Liver (tissue), 3 donors: ENCODE measurements at regions not wholly inside any gene's neighbourhood (a gene's known extent, or its start where the extent isn't known, plus 50 kb on each side); places are given as distances from the start of the nearest gene placed in this dataset.

Source experiments
- REST ChIP-seq: IDR thresholded peaks from 2 replicates; pipeline ENCODE4 v1.6.1; 2016; ENCODE audit warnings: antibody characterized with exemption, mild to moderate bottlenecking
- TAF1 ChIP-seq: conservative IDR thresholded peaks from 2 replicates; pipeline ENCODE4 v1.6.1; 2016; ENCODE audit warnings: antibody characterized with exemption, mild to moderate bottlenecking
- YY1 ChIP-seq: IDR thresholded peaks from 2 replicates; pipeline ENCODE4 v1.6.1; 2016; ENCODE audit warnings: antibody characterized with exemption, mild to moderate bottlenecking
- TF ChIP-seq, protein P1 (sequence below): IDR thresholded peaks from 2 replicates; pipeline ENCODE4 v1.6.1; 2016; ENCODE audit warnings: antibody characterized with exemption
- TF ChIP-seq, protein P2 (sequence below): fragments of 150-350 bp; IDR thresholded peaks from 2 replicates; pipeline ENCODE4 v1.5.1; 2017; ENCODE audit warnings: improper control_type of control experiment, low read depth, low read length; ENCODE audit not compliant: missing input control
- TF ChIP-seq, protein P3 (sequence below): IDR thresholded peaks from 2 replicates; pipeline ENCODE4 v1.6.1; 2016; ENCODE audit warnings: antibody characterized with exemption
- donor health status: healthy.
- donor health status: healthy.

- TF ChIP-seq, protein P1, sequence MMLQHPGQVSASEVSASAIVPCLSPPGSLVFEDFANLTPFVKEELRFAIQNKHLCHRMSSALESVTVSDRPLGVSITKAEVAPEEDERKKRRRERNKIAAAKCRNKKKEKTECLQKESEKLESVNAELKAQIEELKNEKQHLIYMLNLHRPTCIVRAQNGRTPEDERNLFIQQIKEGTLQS, result no peak
- TF ChIP-seq, protein P2, sequence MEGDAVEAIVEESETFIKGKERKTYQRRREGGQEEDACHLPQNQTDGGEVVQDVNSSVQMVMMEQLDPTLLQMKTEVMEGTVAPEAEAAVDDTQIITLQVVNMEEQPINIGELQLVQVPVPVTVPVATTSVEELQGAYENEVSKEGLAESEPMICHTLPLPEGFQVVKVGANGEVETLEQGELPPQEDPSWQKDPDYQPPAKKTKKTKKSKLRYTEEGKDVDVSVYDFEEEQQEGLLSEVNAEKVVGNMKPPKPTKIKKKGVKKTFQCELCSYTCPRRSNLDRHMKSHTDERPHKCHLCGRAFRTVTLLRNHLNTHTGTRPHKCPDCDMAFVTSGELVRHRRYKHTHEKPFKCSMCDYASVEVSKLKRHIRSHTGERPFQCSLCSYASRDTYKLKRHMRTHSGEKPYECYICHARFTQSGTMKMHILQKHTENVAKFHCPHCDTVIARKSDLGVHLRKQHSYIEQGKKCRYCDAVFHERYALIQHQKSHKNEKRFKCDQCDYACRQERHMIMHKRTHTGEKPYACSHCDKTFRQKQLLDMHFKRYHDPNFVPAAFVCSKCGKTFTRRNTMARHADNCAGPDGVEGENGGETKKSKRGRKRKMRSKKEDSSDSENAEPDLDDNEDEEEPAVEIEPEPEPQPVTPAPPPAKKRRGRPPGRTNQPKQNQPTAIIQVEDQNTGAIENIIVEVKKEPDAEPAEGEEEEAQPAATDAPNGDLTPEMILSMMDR, result no peak
- no peak for TF ChIP-seq TAF1
- no peak for TF ChIP-seq REST
- TF ChIP-seq, protein P3, sequence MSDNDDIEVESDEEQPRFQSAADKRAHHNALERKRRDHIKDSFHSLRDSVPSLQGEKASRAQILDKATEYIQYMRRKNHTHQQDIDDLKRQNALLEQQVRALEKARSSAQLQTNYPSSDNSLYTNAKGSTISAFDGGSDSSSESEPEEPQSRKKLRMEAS, result no peak
- no peak for TF ChIP-seq YY1
Observed at GRCh38 chr1:118558933-118559332, 373.9 kb upstream of the SPAG17 start.
